B cell (primary cell): ENCODE measurements at regions not wholly inside any gene's neighbourhood (a gene's known extent, or its start where the extent isn't known, plus 50 kb on each side); places are given as distances from the start of the nearest gene placed in this dataset.

Source experiments
- CTCF ChIP-seq: fragments of 200-600 bp; IDR thresholded peaks from one replicate; pipeline ENCODE4 v1.8.0; 2022; ENCODE audit warnings: antibody characterized with exemption, mild to moderate bottlenecking
- EZH2 ChIP-seq: IDR thresholded peaks from 2 replicates; pipeline ENCODE4 v1.6.1; 2012; ENCODE audit warnings: borderline replicate concordance, low read depth, mild to moderate bottlenecking, moderate library complexity, low read length; ENCODE audit not compliant: insufficient read depth, poor library complexity, severe bottlenecking

- TF ChIP-seq CTCF (no peak), EZH2 (no peak)
Observed at GRCh38 chr2:129698593-129698992, 280.9 kb upstream of the RAB6C start.
